ENCODE measurements at regions not wholly inside any gene's neighbourhood (a gene's known extent, or its start where the extent isn't known, plus 50 kb on each side); places are given as distances from the start of the nearest gene placed in this dataset.

- intact Hi-C loops (cut with micrococcal nuclease), result no loop called here
These were observed 100.1 kb downstream of the HLX start for GRCh38 chr1:220979371-220979770.

DNA sequence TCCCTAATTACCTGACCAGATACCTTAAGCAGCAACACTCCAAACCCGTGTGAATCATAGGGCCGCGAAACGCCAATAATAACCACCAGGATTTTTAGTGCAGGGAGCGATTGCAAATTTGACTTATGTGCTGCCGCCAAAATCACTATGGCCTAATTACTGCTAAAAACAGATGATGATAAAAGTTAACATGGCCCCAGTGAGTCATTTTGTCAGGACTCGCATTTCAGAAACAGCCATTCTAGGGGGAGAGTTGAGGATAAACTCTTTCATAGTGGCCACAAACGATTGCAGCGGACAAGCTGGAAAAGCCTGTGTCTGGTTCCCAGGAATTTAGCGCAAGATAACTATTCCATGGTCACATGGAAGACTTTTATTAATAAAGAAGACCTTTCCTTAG, 103.4 kb downstream of the HLX start:
- intact Hi-C loops (cut with micrococcal nuclease), result no loop called here

GRCh38 chr1:220983877-220984635, 104.8 kb downstream of the HLX start:
- intact Hi-C loops (cut with micrococcal nuclease), result no loop called here

- intact Hi-C loops (cut with micrococcal nuclease), result no loop called here
These were observed 111.4 kb downstream of the HLX start for GRCh38 chr1:220990427-220991339.

DNA sequence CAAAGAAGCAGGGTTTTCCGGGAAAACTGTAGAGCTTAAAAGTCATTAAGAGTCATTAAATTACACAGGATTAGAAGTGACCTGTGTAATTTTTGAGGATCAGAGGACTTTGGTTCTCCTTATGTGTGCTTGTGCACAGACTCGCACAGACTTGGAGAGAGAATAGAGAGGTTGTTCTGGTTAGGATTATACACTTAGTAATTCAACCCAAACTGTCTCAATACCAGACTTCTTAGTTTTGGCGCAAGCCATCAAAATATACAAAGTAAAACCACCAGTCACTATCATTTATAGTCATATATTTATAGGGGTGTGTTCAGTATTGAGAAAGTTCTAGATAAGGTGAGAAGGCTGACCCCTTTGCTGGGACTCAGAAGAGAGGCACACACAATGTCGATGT, 112.3 kb downstream of the HLX start:
- intact Hi-C loops (cut with micrococcal nuclease), result no loop called here

- intact Hi-C loops (cut with micrococcal nuclease), result no loop called here
These were observed 112.9 kb downstream of the HLX start for GRCh38 chr1:220991959-220992704.

- intact Hi-C loops (cut with micrococcal nuclease), result no loop called here
These were observed 113.4 kb downstream of the HLX start for GRCh38 chr1:220992705-220993052.

DNA sequence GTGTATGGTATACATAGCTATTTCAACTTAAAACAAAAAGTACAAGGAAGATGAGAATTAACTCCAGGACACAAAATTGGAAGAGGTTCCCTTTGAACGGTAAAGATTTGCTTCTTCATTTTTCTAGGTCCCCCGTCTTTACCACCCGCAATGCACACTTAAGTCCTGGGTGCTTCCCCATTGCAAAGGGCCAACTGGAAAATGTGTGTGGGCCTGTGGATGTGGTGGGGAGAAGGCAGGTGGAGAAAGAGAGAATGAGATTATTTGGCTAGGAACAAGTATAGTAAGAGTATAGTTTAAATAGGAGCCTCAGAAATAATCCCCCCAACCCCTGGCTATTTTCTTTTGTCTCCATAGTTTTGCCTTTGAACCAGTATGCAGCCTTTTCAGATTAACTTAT, 115.4 kb downstream of the HLX start:
- intact Hi-C loops (cut with micrococcal nuclease), result no loop called here

DNA sequence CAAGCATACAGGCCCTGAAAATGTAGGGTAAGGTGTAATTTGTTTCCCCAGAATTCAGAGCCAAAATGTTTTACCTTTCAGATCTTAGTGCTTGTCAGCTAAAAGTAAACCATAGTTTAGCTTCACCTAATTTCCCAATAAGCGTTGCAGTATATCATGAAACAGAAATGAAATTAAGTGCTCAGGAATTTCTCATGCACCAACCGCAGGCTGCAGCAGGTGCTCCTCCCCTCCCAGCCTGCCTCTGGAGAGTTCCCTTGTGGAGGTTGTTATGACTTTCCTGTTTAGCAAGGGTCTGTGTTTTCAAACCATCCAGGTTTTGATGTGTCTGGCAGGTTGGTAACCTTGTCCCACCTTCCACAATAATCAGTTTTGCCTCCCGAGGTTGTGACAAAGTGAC, 118.5 kb downstream of the HLX start:
- intact Hi-C loops (cut with micrococcal nuclease), result no loop called here

DNA sequence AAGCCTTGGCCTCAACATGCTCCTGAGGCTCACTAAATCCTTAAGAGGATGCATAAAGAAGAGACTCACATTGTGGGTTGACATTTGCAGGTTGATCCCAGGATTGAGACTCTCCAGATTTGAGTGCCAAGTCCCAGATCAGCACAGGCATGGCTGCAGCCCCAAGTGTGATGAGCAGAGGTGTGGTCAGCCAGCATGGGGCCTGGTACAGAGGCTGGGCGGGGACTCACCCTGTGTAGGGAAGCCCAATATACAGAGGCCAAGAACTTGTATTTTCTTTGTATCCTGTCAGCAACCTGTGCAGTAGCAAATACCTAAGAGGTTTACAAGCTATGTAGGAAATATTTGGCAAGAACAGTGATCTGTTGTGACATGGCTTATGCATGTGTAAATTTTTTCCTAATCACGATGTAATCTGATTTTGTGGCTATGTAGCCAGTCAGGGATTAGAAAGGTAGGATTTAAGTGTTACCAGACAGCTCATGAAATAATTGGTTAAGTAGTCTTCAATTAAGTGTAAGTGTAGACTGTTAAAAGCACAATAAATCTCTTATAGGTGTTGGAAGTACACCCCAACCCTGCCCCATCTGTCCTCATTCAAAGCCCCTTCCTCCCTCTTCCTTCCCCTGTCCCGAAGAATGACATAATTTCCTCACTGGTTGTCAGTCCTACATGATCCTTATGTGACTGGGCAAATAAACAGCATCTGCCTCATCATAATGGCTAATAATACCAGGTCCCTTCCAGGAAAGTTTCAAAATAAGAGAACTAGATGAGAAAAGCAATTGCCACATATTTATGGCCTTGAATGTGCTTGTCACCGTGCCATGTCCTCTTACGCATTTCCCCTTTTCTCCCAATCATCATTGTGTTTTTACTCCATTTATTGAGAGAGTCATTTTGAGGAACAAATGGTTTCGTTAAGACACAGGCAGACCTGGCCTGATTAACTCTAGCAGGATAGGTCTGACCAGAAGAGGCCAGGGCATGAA, 120.9 kb downstream of the HLX start:
- intact Hi-C loops (cut with micrococcal nuclease), result no loop called here

GRCh38 chr1:221001167-221001566, 121.9 kb downstream of the HLX start:
- intact Hi-C loops (cut with micrococcal nuclease), result no loop called here

- intact Hi-C loops (cut with micrococcal nuclease), result no loop called here
These were observed 123.4 kb downstream of the HLX start for GRCh38 chr1:221002601-221003000.

DNA sequence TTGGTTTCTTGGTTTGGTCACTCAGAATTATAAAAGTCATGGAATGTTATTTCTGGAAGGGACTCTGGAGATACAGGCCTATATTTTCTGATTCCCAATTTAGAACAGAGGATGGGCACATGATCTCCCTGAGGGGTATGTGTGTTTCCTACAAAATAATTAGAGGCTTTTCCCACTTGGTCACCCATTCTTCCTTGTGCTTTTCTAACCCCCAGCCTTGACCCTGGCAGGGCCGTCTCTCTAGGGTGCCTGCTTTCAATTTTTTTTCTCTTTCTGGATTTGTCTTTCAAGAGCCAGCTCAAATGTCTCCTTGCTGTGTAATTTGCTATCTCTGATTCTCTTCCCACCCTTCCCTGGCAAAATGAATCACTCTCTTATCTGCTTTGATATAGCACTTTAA, 131.9 kb downstream of the HLX start:
- intact Hi-C loops (cut with micrococcal nuclease), result no loop called here

DNA sequence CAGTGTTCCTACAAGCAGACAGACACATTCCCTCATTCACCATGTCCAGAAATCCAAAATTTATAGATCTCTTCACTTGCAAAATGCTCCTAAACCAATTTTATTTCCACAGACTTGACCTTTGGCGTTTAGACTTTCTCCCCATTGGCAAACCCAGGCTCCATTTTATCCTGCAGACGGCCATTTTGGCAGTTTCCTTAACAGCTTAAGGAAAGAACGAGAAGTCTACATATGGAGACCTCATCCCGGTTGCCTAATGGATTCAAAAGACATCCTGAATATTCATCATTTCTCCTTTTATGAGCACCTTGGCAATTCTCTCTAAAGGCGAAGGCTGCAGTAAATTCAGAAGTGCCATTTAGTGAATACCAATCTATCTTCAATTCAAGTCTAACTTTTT, 132.9 kb downstream of the HLX start:
- intact Hi-C loops (cut with micrococcal nuclease), result no loop called here

DNA sequence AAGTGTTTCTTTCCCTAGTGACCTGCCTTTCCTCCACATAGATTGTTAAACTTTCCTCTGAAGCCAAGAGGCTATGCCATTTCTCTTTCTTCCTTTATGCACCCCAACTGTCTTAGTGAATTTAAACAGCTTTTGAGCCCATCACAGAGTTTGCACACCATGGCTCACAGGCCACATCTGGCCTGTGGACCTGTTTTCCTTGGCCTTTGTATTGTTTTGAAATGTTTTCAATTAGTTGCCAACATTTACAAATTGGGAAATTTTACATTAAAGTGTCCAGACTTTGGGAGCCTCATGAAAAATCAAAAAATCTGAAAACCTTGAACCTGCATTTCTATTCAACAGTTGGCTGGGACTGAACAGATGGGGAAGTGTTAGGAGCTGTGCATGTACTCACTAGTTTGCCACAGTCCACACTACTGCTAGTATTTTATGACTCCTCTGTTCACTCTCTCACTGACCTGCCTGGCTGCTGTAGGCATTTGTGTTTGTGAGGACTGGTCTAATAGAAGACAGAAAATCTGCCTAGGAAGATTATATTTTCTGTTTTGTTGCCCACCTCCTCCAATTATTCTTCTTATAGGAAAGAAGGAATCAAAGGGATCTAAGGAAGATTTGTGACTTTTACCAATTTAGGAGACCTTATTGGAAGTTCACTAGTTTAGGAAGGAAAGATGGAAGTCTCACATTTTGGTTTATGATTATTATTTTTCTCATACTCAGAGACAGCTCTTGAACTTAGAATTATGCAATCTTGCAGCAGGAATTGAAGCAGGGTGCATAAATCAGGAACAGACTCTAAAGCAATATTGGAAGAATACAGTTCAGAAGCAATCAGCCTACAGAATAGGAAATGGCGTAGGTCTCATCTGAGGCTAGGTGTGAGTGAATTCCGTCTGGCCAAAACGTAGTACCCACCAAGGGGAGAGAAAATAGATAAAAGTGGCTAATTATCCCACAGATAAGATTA, 134.7 kb downstream of the HLX start:
- intact Hi-C loops (cut with micrococcal nuclease), result no loop called here

GRCh38 chr1:221015159-221015790, 136.0 kb downstream of the HLX start:
- intact Hi-C loops (cut with micrococcal nuclease), result no loop called here

DNA sequence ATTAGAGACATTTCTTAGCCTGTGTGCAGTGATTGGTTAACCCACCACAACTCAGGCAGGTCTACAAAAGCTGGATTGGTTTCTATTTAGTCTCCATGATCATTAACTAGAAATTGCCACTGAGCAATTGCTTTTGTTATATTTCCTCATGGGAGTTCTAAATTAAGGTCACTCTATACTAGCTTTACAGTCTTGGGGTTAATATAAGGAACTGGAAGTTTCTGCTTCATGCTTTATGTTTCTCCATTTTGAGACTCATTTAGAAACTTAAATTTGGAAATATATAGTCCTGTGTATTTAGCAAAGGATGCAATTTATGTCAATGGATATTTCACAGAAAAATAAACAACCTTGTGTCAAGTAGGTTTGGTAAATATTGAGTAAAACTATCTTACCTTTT, 137.5 kb downstream of the HLX start:
- intact Hi-C loops (cut with micrococcal nuclease), result no loop called here

DNA sequence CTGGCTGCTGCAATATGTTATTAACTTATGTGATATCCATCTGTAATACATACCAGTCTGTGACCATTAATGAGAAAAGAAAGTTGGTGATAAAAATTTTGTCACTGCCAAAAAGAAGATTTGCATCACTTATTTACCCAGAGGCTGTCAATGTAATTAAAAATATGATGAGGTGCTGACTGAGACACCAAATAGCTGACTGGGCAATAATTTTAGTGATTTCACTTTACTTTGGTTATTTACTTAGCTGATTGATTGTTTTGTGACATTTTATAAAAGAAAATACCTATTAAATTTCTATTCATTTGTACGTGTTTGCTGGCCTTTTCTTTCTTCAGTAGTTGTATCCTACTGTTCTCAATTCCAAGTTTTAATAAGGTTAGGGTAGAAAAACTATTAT, 139.2 kb downstream of the HLX start:
- intact Hi-C loops (cut with micrococcal nuclease), result no loop called here

DNA sequence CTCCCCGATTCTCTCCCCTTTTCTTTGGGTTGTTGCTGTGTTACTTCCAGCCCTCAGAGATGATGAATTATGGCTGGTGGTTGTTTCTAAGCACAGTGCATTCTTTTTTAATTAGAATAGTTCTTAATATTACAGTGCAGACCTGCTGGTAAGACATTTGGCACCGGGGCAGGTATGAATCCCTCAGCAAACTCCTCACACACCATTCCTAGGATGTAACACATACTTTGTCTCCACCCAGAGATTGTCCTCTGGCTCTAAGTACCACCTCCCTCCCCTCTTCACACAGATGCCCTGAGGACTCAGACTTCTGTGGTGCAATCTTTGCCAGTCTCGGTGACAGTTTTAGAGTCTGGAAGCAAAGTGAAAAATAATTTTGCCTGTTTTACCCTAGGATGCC, 143.1 kb downstream of the HLX start:
- intact Hi-C loops (cut with micrococcal nuclease), result no loop called here

Measured in T-helper 2 cell treated with Interferon-gamma antibody and Interleukin-4, amounts not matched to agents 100 ng/mL and 5 ng/mL, for 36 hours (primary cell).